HCT116 (cell line): ENCODE measurements at regions not wholly inside any gene's neighbourhood (a gene's known extent, or its start where the extent isn't known, plus 50 kb on each side); places are given as distances from the start of the nearest gene placed in this dataset.

ENCODE experiments used
- ATAC-seq: fragments of 200-7000 bp; cut with Tn5 transposase; 2 replicates; pipeline ENCODE4 v1.9.1; 2020; ENCODE audit warnings: mild to moderate bottlenecking, moderate library complexity
- BruUV-seq: library from RNA; stranded (reverse); fragments of 400-500 nt; replicated peaks from 2 replicates; lab custom pipeline; 2021; lab: Mats Ljungman, UMichigan
- CTCF ChIA-PET: fragments of 300-600 bp; sonication (Branson Sonifier 250); formaldehyde crosslinking; loops from one replicate; lab custom pipeline; 2021; ENCODE audit warnings: antibody characterized with exemption; lab: Charles Lee
- POLR2A ChIA-PET: fragments of 300-600, 350-600 bp; sonication (Branson Sonifier 250); formaldehyde crosslinking; loops from one replicate; lab custom pipeline; 2021; ENCODE audit warnings: antibody characterized with exemption; lab: Charles Lee
- RAD21 ChIA-PET, 2 experiments: fragments of 300-600 bp; sonication (Branson Sonifier 250); formaldehyde crosslinking; loops; one replicate each; lab custom pipeline; 2023; ENCODE audit warnings: low total read pairs in 2 of 2; ENCODE audit not compliant: uncharacterized antibody in 2 of 2, unreplicated experiment in 2 of 2, low non-redundant PET in 1 of 2; lab: Charles Lee
- DNase-seq: peaks from one replicate; pipeline ENCODE4 v3.0.0-alpha.2; 2010; ENCODE audit warnings: low read depth, low spot score
- H2AFZ ChIP-seq: fragments of 200-600 bp; shearing (Covaris generic), sonication (generic); 2 replicates; pipeline ENCODE4 v1.6.1; 2017; ENCODE audit warnings: low read depth, mixed run types, mixed read lengths, antibody characterized with exemption, low read length; ENCODE audit not compliant: poor library complexity, severe bottlenecking
- H3K27ac ChIP-seq: 2 replicates; pipeline ENCODE4 v1.5.1; 2012; ENCODE audit warnings: low read depth, low read length
- H3K27me3 ChIP-seq: fragments of 200-600 bp; sonication (generic); 2 replicates; pipeline ENCODE4 v1.6.1; 2016; ENCODE audit warnings: mixed run types, low read length, mixed read lengths; ENCODE audit not compliant: insufficient read depth
- H3K36me3 ChIP-seq, 2 experiments: fragments of 200-500 bp in 1 of 2; fragments of 200-600 bp in 1 of 2; sonication (Bioruptor generic) in 1 of 2; sonication (generic) in 1 of 2; 2 replicates each; pipeline versions ENCODE4 v1.5.1 to v1.6.1; 2014 to 2016; ENCODE audit warnings: low read length in 2 of 2, inconsistent platforms in 1 of 2, mixed read lengths in 1 of 2, mixed run types in 1 of 2; ENCODE audit not compliant: insufficient read depth in 2 of 2, control insufficient read depth in 1 of 2
- H3K4me1 ChIP-seq, 2 experiments: fragments of 200-600 bp in 1 of 2; sonication (generic) in 1 of 2; 2 replicates each; pipeline versions ENCODE4 v1.5.1 to v1.6.1; 2012 to 2017; ENCODE audit warnings: low read length in 2 of 2, inconsistent platforms in 1 of 2, mild to moderate bottlenecking in 1 of 2, mixed read lengths in 1 of 2, mixed run types in 1 of 2, moderate library complexity in 1 of 2; ENCODE audit not compliant: insufficient read depth in 2 of 2, control insufficient read depth in 1 of 2
- H3K4me2 ChIP-seq: fragments of 200-600 bp; sonication (generic); 2 replicates; pipeline ENCODE4 v1.6.1; 2017; ENCODE audit warnings: mixed run types, low read length, mixed read lengths
- H3K4me3 ChIP-seq, 2 experiments: fragments of 200-600 bp in 1 of 2; sonication (generic) in 1 of 2; replicated peaks in 1 of 2; 2 replicates each; pipeline ENCODE4 v1.5.1; 2011 to 2016; ENCODE audit warnings: low read length in 2 of 2, control low read depth in 1 of 2, low read depth in 1 of 2, mild to moderate bottlenecking in 1 of 2, mixed read lengths in 1 of 2, mixed run types in 1 of 2
- H3K79me2 ChIP-seq: fragments of 200-600 bp; sonication (generic); 2 replicates; pipeline ENCODE4 v1.6.1; 2017; ENCODE audit warnings: mild to moderate bottlenecking, mixed run types, low read length, moderate library complexity, mixed read lengths; ENCODE audit not compliant: insufficient read depth
- H3K9ac ChIP-seq: fragments of 200-600 bp; sonication (generic); 2 replicates; pipeline ENCODE4 v1.6.1; 2016; ENCODE audit warnings: low read length, mixed read lengths
- H3K9me2 ChIP-seq: fragments of 200-600 bp; sonication (generic), shearing (Covaris generic); 2 replicates; pipeline ENCODE4 v1.6.1; 2017; ENCODE audit warnings: mixed run types, mild to moderate bottlenecking, moderate library complexity; ENCODE audit not compliant: insufficient read depth
- H3K9me3 ChIP-seq, 2 experiments: fragments of 200-500 bp in 1 of 2; fragments of 200-600 bp in 1 of 2; sonication (Bioruptor generic) in 1 of 2; sonication (generic) in 1 of 2; 2 replicates each; pipeline ENCODE4 v1.6.1; 2014 to 2017; ENCODE audit warnings: low read length in 2 of 2, mixed read lengths in 2 of 2, inconsistent platforms in 1 of 2, low read depth in 1 of 2, mild to moderate bottlenecking in 1 of 2, mixed run types in 1 of 2, moderate library complexity in 1 of 2; ENCODE audit not compliant: control insufficient read depth in 1 of 2, insufficient read depth in 1 of 2
- H4K20me1 ChIP-seq: fragments of 200-600 bp; sonication (generic), shearing (Covaris generic); 2 replicates; pipeline ENCODE4 v1.6.1; 2017; ENCODE audit warnings: mixed run types, mild to moderate bottlenecking, moderate library complexity; ENCODE audit not compliant: insufficient read depth
- CBX3 ChIP-seq: IDR thresholded peaks from 2 replicates; pipeline ENCODE4 v1.6.1; 2012; ENCODE audit warnings: low read depth
- CEBPB ChIP-seq: IDR thresholded peaks from 2 replicates; pipeline ENCODE4 v1.6.1; 2012; ENCODE audit warnings: low read depth
- ELF1 ChIP-seq: IDR thresholded peaks from 2 replicates; pipeline ENCODE4 v1.6.1; 2012; ENCODE audit warnings: low read depth, borderline replicate concordance
- EZH2phosphoT487 ChIP-seq: fragments of 200-600 bp; IDR thresholded peaks from 2 replicates; pipeline ENCODE4 v1.6.1; 2018; ENCODE audit warnings: antibody characterized with exemption, borderline replicate concordance
- POLR2A ChIP-seq: IDR thresholded peaks from 2 replicates; pipeline ENCODE4 v1.7.0; 2011; ENCODE audit warnings: borderline replicate concordance; ENCODE audit not compliant: insufficient read depth, insufficient read length; ENCODE audit errors: extremely low read depth
- SIN3A ChIP-seq: IDR thresholded peaks from 2 replicates; pipeline ENCODE4 v1.6.1; 2012; ENCODE audit warnings: low read depth
- SP1 ChIP-seq: IDR thresholded peaks from 2 replicates; pipeline ENCODE4 v1.6.1; 2012; ENCODE audit warnings: low read depth
- SRF ChIP-seq: IDR thresholded peaks from 2 replicates; pipeline ENCODE4 v1.6.1; 2012; ENCODE audit warnings: low read depth
- TCF7L2 ChIP-seq: IDR thresholded peaks from 2 replicates; pipeline ENCODE4 v1.7.0; 2011; ENCODE audit warnings: borderline replicate concordance, inconsistent platforms; ENCODE audit not compliant: insufficient read depth, insufficient read length; ENCODE audit errors: extremely low read depth
- YY1 ChIP-seq: IDR thresholded peaks from 2 replicates; pipeline ENCODE4 v1.6.1; 2011; ENCODE audit warnings: low read length, low read depth, moderate library complexity, mild to moderate bottlenecking; ENCODE audit not compliant: insufficient replicate concordance; ENCODE audit errors: extremely low read depth
- ZFX ChIP-seq: fragments of 450-650 bp; IDR thresholded peaks from 2 replicates; pipeline ENCODE4 v1.6.1; 2017
- ZNF274 ChIP-seq: fragments of 200-500 bp; sonication (Bioruptor generic); IDR thresholded peaks from 2 replicates; pipeline ENCODE4 v1.6.1; 2014; ENCODE audit warnings: mild to moderate bottlenecking, low read depth, low read length, inconsistent platforms
- intact Hi-C: fragments of 100-400 bp; cut with micrococcal nuclease; formaldehyde crosslinking; loops from 2 replicates; pipeline ENCODE4 v1.10.0; 2022
- TF ChIP-seq, protein P1 (sequence below): IDR thresholded peaks from 2 replicates; pipeline ENCODE4 v1.6.1; 2011; ENCODE audit warnings: mild to moderate bottlenecking, low read length, moderate library complexity; ENCODE audit not compliant: insufficient replicate concordance; ENCODE audit errors: extremely low read depth
- TF ChIP-seq, protein P2 (sequence below): IDR thresholded peaks from 2 replicates; pipeline ENCODE4 v1.6.1; 2012
- TF ChIP-seq, protein P3 (sequence below): IDR thresholded peaks from 2 replicates; pipeline ENCODE4 v1.6.1; 2012
- TF ChIP-seq, protein P4 (sequence below), 3 experiments: fragments of 200-600 bp in 1 of 3; sonication (generic) in 1 of 3; IDR thresholded peaks in 2 of 3; conservative IDR thresholded peaks in 1 of 3; 2 replicates each; pipeline ENCODE4 v1.5.1; 2012 to 2017; ENCODE audit warnings: low read depth in 2 of 3, low read length in 2 of 3, antibody characterized with exemption in 1 of 3, borderline replicate concordance in 1 of 3, control low read depth in 1 of 3, mild to moderate bottlenecking in 1 of 3, mixed read lengths in 1 of 3, mixed run types in 1 of 3, moderate library complexity in 1 of 3; ENCODE audit not compliant: insufficient read depth in 1 of 3

DNA sequence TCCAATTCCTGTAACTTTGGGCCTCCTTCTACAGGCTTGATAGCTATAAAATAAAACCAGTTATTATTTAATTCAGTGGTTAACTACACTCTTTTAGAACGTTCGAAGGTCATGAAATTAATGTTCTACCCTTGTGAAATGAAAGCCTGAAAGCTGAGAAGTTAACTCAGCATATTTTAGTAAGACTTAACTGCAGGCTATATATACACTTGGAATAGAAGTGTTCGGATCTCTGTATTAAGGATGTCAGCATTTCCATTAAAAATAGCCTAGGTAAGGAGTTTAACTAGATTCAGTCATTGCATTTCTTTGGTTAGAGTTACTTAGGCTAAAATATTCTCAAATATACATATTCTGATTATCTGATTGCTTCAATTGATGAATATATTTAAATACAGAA, 229.2 kb downstream of the MRPS30 start (continued):
- TF ChIP-seq, protein P1, sequence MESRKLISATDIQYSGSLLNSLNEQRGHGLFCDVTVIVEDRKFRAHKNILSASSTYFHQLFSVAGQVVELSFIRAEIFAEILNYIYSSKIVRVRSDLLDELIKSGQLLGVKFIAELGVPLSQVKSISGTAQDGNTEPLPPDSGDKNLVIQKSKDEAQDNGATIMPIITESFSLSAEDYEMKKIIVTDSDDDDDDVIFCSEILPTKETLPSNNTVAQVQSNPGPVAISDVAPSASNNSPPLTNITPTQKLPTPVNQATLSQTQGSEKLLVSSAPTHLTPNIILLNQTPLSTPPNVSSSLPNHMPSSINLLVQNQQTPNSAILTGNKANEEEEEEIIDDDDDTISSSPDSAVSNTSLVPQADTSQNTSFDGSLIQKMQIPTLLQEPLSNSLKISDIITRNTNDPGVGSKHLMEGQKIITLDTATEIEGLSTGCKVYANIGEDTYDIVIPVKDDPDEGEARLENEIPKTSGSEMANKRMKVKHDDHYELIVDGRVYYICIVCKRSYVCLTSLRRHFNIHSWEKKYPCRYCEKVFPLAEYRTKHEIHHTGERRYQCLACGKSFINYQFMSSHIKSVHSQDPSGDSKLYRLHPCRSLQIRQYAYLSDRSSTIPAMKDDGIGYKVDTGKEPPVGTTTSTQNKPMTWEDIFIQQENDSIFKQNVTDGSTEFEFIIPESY, result no peak
- no peak for TF ChIP-seq ZNF274
- no peak for TF ChIP-seq SRF
- no peak for TF ChIP-seq SIN3A
- TF ChIP-seq, protein P2, sequence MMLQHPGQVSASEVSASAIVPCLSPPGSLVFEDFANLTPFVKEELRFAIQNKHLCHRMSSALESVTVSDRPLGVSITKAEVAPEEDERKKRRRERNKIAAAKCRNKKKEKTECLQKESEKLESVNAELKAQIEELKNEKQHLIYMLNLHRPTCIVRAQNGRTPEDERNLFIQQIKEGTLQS, result no peak
- TF ChIP-seq ELF1, result no peak
- TF ChIP-seq SP1, result no peak

DNA sequence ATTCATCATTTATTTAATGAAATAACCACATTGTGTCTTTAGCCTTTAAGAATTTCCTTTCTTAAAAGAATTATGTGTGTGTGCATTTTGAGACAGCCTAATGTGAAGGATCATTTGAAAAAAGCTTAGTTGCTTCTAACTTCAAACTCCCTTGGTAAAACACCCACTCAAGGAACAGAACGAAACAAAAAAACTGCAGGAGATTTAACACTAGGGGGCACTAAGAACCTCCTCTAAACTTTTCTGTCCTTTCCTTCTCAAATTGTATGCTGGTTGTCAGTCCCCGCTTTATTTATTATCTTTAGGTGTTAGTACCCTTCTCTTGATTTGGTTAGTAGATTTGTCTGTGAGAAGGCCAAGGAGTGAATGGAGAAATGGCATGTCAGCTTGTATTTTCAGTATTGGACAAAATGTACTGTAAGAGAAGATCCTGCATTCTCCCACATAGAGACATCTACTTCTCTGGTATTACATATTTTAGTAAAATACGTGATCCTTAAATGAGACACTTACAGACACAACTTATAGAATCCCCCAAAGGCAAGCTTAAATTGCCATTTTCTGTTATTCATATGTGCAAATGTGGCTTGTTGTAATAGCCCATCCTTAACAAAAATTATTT, 229.7 kb downstream of the MRPS30 start:
- H3K4me2 ChIP-seq, result no peak overlapping the region
- H3K79me2 ChIP-seq, result no peaks in the 10 kb centered on the region
- no peaks in the 10 kb centered on the region for H4K20me1 ChIP-seq
- H3K27me3 ChIP-seq, result no peaks in the 10 kb centered on the region
- H2AFZ ChIP-seq, result peak overlapping the region; percentile 81
- peak; percentile 55 for DNase-seq
- H3K4me1 ChIP-seq, result peaks cover 0 to 5% of the 10 kb centered on the region in 2 experiments; a peak in 2 of 4 replicates
- RAD21 ChIA-PET, result interaction anchor here (0.7 to 3.3 kb wide), 5 partner anchors 176 to 482 kb away, joined by 3 to 12 read pairs (median 4); no protein-coding TSS in a partner anchor
- POLR2A ChIA-PET, result no interaction called here
- BruUV-seq, result TSS peak; percentile 54
- CTCF ChIA-PET, result interaction anchor here (0.6 to 3.3 kb wide), 11 partner anchors 14 to 757 kb away, joined by 3 to 28 read pairs (median 3); no protein-coding TSS in a partner anchor
- intact Hi-C loops, result loop anchor here (1.0 to 5.0 kb wide), 4 partner anchors 176 to 736 kb away; no protein-coding TSS in a partner anchor
- no peak overlapping the region for H3K4me3 ChIP-seq
- H3K9me3 ChIP-seq, result no peaks in the 10 kb centered on the region
- no peak overlapping the region for H3K27ac ChIP-seq
- H3K9me2 ChIP-seq, result no peaks in the 10 kb centered on the region
- ATAC-seq, result peak; percentile 77
- H3K9ac ChIP-seq, result no peak overlapping the region
- no peaks in the 10 kb centered on the region for H3K36me3 ChIP-seq
- TF ChIP-seq, protein P3, sequence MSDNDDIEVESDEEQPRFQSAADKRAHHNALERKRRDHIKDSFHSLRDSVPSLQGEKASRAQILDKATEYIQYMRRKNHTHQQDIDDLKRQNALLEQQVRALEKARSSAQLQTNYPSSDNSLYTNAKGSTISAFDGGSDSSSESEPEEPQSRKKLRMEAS, result no peak
- TF ChIP-seq SRF, result no peak
- peak; percentile 41 for TF ChIP-seq POLR2A
- TF ChIP-seq CBX3, result no peak
- no peak for TF ChIP-seq TCF7L2
- TF ChIP-seq, protein P4, sequence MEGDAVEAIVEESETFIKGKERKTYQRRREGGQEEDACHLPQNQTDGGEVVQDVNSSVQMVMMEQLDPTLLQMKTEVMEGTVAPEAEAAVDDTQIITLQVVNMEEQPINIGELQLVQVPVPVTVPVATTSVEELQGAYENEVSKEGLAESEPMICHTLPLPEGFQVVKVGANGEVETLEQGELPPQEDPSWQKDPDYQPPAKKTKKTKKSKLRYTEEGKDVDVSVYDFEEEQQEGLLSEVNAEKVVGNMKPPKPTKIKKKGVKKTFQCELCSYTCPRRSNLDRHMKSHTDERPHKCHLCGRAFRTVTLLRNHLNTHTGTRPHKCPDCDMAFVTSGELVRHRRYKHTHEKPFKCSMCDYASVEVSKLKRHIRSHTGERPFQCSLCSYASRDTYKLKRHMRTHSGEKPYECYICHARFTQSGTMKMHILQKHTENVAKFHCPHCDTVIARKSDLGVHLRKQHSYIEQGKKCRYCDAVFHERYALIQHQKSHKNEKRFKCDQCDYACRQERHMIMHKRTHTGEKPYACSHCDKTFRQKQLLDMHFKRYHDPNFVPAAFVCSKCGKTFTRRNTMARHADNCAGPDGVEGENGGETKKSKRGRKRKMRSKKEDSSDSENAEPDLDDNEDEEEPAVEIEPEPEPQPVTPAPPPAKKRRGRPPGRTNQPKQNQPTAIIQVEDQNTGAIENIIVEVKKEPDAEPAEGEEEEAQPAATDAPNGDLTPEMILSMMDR (IDR thresholded peaks at IDR 0.05 in 2 of 3, conservative IDR thresholded peaks at IDR 0.05 in 1 of 3; ENCODE audit: borderline replicate concordance in 1 of 3, insufficient read depth in 1 of 3, low read depth in 2 of 3, low read length in 2 of 3), result peak; percentile 55 to 79 (median 59); a peak in 5 of 6 replicates
- no peak for TF ChIP-seq EZH2phosphoT487
- TF ChIP-seq ELF1, result no peak
- no peak for TF ChIP-seq YY1
- TF ChIP-seq, protein P2, result no peak
- no peak for TF ChIP-seq SIN3A
- TF ChIP-seq ZNF274, result no peak
- TF ChIP-seq CEBPB, result no peak
- TF ChIP-seq, protein P1, result no peak
- no peak for TF ChIP-seq ZFX
